ENCODE measurements at regions not wholly inside any gene's neighbourhood (a gene's known extent, or its start where the extent isn't known, plus 50 kb on each side); places are given as distances from the start of the nearest gene placed in this dataset.

- TF ChIP-seq EZH2 (IDR thresholded peaks at IDR 0.05) = no peak
- no peak for TF ChIP-seq FOXP2 (optimal IDR thresholded peaks at IDR 0.05; ENCODE audit: control extremely low read depth, extremely low read length, insufficient read depth)
- TF ChIP-seq POLR2AphosphoS5 (IDR thresholded peaks at IDR 0.05; ENCODE audit: borderline replicate concordance, low read depth, low read length) = no peak
Measured at GRCh38 chr15:70159001-70159712, 61.4 kb upstream of the TLE3 start.

All from SK-N-MC (cell line).